ENCODE measurements at regions not wholly inside any gene's neighbourhood (a gene's known extent, or its start where the extent isn't known, plus 50 kb on each side); places are given as distances from the start of the nearest gene placed in this dataset.

DNA sequence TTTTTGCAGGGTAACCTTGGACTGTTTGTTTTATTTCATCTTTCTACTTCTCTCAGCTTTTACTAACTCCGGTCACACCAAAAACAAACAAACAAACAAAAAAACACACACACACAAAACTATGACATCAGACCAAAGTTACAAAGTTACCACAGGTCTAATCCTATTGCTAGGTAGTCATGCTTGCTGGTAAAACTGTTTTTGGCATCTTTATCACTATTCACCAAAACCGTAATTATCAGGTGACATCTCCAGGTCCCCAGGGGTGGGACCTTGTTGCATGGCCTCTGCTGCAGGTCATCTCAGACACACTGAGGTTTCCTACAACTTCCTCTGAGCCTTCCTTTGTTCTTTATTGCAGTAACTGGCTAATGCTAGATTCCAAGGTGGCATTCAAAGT lies 162.3 kb downstream of the ABCA8 start:
- TF ChIP-seq, protein P1, sequence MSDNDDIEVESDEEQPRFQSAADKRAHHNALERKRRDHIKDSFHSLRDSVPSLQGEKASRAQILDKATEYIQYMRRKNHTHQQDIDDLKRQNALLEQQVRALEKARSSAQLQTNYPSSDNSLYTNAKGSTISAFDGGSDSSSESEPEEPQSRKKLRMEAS (IDR thresholded peaks at IDR 0.05) = no peak

DNA sequence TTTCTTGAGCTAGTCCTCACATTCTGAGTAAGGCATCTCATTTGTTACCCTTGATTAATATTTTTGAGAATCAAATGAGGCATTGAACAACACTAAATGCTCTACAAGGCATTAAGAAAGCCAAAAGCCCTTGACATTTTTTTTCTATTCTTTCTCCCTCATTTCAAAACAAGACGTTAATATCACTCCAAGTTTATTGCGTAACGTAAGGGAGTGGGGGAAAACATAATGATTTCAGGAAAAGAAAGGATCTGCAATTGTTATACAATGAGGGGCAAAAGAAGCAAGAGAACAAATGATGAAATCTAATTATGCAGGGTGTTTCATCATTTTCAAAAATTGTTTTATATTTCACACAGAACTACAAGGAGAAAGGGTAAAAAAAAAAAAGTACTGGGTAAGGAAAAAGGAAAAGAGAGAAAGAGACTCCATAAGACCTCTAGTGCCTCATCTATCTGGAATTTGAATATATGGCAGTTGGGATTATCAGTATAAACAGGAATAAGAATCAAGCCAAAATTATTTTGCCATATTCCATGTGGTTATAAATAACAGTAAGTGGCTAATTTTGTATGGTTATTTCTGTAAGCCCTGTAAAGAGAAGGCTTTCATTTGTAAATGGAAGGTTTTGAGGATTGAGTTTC lies 163.0 kb downstream of the ABCA8 start:
- TF ChIP-seq TCF12 (IDR thresholded peaks at IDR 0.05; ENCODE audit: low read depth) = no peak
- TF ChIP-seq CEBPB (IDR thresholded peaks at IDR 0.05) = peak; percentile 27; the same call in 1 of the 2 replicates
- TF ChIP-seq FOXM1 (IDR thresholded peaks at IDR 0.05; ENCODE audit: borderline replicate concordance, low read depth) = no peak

DNA sequence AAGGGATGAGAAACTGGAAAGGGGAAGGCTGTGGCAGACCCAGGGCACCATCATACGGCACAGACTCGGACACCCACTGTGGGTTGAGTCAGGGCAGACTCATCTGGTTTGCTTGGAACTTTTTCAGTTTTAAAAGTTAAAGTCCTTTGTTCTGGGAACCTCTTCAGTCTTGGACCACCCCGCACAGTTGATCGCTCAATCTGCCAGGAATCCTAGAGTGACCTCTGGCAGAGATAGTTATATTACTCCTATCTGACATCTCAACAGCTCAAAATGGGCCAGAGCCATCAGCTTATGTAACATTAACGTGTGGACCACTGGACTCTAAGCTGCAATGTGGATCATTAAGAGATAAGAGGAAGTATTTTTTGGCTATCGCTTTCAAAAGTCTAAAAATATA lies 164.3 kb downstream of the ABCA8 start:
- TF ChIP-seq TAF1 (IDR thresholded peaks at IDR 0.05; ENCODE audit: low read depth) = no peak
- TF ChIP-seq RAD21 (IDR thresholded peaks at IDR 0.05; ENCODE audit: low read depth) = no peak
- TF ChIP-seq NFIC (IDR thresholded peaks at IDR 0.05) = no peak
- TF ChIP-seq CREB1 (IDR thresholded peaks at IDR 0.05; ENCODE audit: low read depth) = no peak
- no peak for TF ChIP-seq EP300 (IDR thresholded peaks at IDR 0.05; ENCODE audit: borderline replicate concordance)
- TF ChIP-seq YY1 (IDR thresholded peaks at IDR 0.05; ENCODE audit: low read depth) = no peak
- TF ChIP-seq CEBPB (IDR thresholded peaks at IDR 0.05) = no peak
- TF ChIP-seq, protein P1 (IDR thresholded peaks at IDR 0.05) = no peak
- TF ChIP-seq, protein P2, sequence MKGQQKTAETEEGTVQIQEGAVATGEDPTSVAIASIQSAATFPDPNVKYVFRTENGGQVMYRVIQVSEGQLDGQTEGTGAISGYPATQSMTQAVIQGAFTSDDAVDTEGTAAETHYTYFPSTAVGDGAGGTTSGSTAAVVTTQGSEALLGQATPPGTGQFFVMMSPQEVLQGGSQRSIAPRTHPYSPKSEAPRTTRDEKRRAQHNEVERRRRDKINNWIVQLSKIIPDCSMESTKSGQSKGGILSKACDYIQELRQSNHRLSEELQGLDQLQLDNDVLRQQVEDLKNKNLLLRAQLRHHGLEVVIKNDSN (IDR thresholded peaks at IDR 0.05) = no peak
- no peak for TF ChIP-seq TEAD4 (IDR thresholded peaks at IDR 0.05)
- TF ChIP-seq EGR1 (IDR thresholded peaks at IDR 0.05) = no peak
- no peak for TF ChIP-seq TCF12 (IDR thresholded peaks at IDR 0.05; ENCODE audit: low read depth)
- TF ChIP-seq, protein P3, sequence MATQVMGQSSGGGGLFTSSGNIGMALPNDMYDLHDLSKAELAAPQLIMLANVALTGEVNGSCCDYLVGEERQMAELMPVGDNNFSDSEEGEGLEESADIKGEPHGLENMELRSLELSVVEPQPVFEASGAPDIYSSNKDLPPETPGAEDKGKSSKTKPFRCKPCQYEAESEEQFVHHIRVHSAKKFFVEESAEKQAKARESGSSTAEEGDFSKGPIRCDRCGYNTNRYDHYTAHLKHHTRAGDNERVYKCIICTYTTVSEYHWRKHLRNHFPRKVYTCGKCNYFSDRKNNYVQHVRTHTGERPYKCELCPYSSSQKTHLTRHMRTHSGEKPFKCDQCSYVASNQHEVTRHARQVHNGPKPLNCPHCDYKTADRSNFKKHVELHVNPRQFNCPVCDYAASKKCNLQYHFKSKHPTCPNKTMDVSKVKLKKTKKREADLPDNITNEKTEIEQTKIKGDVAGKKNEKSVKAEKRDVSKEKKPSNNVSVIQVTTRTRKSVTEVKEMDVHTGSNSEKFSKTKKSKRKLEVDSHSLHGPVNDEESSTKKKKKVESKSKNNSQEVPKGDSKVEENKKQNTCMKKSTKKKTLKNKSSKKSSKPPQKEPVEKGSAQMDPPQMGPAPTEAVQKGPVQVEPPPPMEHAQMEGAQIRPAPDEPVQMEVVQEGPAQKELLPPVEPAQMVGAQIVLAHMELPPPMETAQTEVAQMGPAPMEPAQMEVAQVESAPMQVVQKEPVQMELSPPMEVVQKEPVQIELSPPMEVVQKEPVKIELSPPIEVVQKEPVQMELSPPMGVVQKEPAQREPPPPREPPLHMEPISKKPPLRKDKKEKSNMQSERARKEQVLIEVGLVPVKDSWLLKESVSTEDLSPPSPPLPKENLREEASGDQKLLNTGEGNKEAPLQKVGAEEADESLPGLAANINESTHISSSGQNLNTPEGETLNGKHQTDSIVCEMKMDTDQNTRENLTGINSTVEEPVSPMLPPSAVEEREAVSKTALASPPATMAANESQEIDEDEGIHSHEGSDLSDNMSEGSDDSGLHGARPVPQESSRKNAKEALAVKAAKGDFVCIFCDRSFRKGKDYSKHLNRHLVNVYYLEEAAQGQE (IDR thresholded peaks at IDR 0.05; ENCODE audit: low read depth) = no peak
- no peak for TF ChIP-seq ZBTB7A (IDR thresholded peaks at IDR 0.05; ENCODE audit: low read depth)
- no peak for TF ChIP-seq FOXM1 (IDR thresholded peaks at IDR 0.05; ENCODE audit: borderline replicate concordance, low read depth)

DNA sequence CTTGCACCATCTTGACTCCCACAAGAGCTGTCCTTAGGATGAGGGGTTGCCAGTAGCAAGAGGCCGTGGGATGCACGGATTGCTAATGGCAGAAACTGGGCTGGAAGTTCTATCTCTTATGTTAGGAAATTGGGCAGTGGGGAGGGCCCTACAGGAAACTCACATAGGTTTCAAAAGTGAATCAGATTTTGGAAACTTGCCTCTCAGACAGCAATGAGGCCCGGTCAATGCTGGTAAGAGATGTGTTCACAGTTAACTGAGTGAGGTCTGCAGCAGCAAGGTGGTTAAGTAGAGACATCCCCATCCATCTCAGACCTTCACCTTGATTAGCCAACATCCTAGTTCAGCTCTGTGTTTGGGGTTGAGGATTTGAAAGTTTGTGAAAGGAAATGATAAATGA lies 164.7 kb downstream of the ABCA8 start:
- TF ChIP-seq CREB1 (IDR thresholded peaks at IDR 0.05; ENCODE audit: low read depth) (no peak), NFIC (IDR thresholded peaks at IDR 0.05) (no peak), EGR1 (IDR thresholded peaks at IDR 0.05) (no peak), RAD21 (IDR thresholded peaks at IDR 0.05; ENCODE audit: low read depth) (no peak), TAF1 (IDR thresholded peaks at IDR 0.05; ENCODE audit: low read depth) (no peak), CEBPB (IDR thresholded peaks at IDR 0.05) (no peak), FOXM1 (IDR thresholded peaks at IDR 0.05; ENCODE audit: borderline replicate concordance, low read depth) (no peak), TCF12 (IDR thresholded peaks at IDR 0.05; ENCODE audit: low read depth) (no peak)
- TF ChIP-seq, protein P3 (IDR thresholded peaks at IDR 0.05; ENCODE audit: low read depth) = no peak
- TF ChIP-seq, protein P2 (IDR thresholded peaks at IDR 0.05) = no peak

DNA sequence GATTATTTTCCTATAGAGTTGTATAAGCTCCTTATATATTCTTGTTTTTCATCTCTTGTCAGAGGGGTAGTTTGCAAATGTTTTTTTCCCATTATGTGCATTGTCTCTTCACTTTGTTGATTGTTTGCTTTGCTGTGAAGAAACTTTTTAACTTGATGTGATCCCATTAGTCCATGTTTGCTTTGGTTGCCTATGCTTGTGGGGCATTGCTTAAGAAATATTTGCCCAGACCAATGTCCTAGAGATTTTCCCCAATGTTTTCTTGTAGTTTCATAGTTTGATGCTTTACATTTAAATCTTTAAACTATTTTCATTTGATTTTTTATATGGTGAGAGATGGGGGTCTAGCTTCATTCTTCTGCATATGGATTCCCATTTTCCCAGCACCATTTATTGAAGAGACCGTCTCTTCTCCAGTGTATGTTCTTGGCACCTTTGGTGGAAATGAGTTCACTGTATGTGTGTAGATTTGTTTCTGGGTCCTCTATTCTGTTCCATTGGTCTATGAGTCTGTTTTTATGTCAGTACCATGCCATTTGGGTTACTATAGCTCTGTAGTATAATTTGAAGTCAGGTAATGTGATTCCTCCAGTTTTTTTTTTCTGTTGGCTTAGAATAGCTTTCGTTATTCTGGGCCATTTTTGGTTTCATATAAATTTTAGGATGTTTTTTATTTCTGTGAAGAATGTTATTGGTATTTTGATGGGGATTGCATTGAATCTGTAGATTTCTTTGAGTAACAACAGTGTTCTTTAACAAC lies 165.8 kb downstream of the ABCA8 start:
- TF ChIP-seq, protein P2 (IDR thresholded peaks at IDR 0.05) = no peak
- TF ChIP-seq, protein P1 (IDR thresholded peaks at IDR 0.05) = no peak
- no peak for TF ChIP-seq EP300 (IDR thresholded peaks at IDR 0.05; ENCODE audit: borderline replicate concordance)
- no peak for TF ChIP-seq TEAD4 (IDR thresholded peaks at IDR 0.05)

All from Ishikawa (cell line).